Neural progenitor cell (in vitro differentiated cells): ENCODE measurements at regions not wholly inside any gene's neighbourhood (a gene's known extent, or its start where the extent isn't known, plus 50 kb on each side); places are given as distances from the start of the nearest gene placed in this dataset.

ENCODE experiments used
- DNase-seq: peaks from one replicate; pipeline ENCODE4 v3.0.0-alpha.2; 2016; ENCODE audit warnings: low spot score
- H2AFZ ChIP-seq: fragments of 200-600 bp; sonication (generic); replicated peaks from 2 replicates; pipeline ENCODE4 v1.6.1; 2016; ENCODE audit warnings: antibody characterized with exemption
- H3F3A ChIP-seq: fragments of 200-600 bp; sonication (generic); 2 replicates; pipeline ENCODE4 v1.6.1; 2016; ENCODE audit warnings: antibody characterized with exemption, low read depth
- H3K27ac ChIP-seq: fragments of 200-600 bp; sonication (generic); 2 replicates; pipeline ENCODE4 v1.5.1; 2016; ENCODE audit warnings: mild to moderate bottlenecking
- H3K27me3 ChIP-seq: fragments of 200-600 bp; sonication (generic); 2 replicates; pipeline ENCODE4 v1.6.1; 2016; ENCODE audit warnings: mild to moderate bottlenecking, moderate library complexity
- H3K36me3 ChIP-seq: fragments of 200-600 bp; sonication (generic); 2 replicates; pipeline ENCODE4 v1.5.1; 2016
- H3K4me1 ChIP-seq: fragments of 200-600 bp; sonication (generic); 2 replicates; pipeline ENCODE4 v1.6.1; 2016; ENCODE audit warnings: mixed run types
- H3K4me2 ChIP-seq: fragments of 200-600 bp; sonication (generic); 2 replicates; pipeline ENCODE4 v1.6.1; 2016
- H3K4me3 ChIP-seq: fragments of 200-600 bp; sonication (generic); 2 replicates; pipeline ENCODE4 v1.5.1; 2016
- H3K79me2 ChIP-seq: fragments of 200-600 bp; sonication (generic); 2 replicates; pipeline ENCODE4 v1.6.1; 2016; ENCODE audit warnings: low read depth
- H3K9ac ChIP-seq: fragments of 200-600 bp; sonication (generic); 2 replicates; pipeline ENCODE4 v1.6.1; 2016
- H3K9me3 ChIP-seq: fragments of 200-600 bp; sonication (generic); 2 replicates; pipeline ENCODE4 v1.5.1; 2016; ENCODE audit warnings: low read depth
- H4K20me1 ChIP-seq: fragments of 200-600 bp; sonication (generic); 2 replicates; pipeline ENCODE4 v1.6.1; 2016; ENCODE audit warnings: low read depth
- H3K27ac Mint-ChIP-seq: 3 replicates; pipeline ENCODE4 v1.8.0; 2021; ENCODE audit warnings: mixed read lengths
- H3K27me3 Mint-ChIP-seq: 2 replicates; pipeline ENCODE4 v1.8.0; 2022; ENCODE audit warnings: low read depth, mild to moderate bottlenecking, inconsistent platforms, moderate library complexity, mixed read lengths; ENCODE audit not compliant: insufficient read depth
- H3K36me3 Mint-ChIP-seq: 3 replicates; pipeline ENCODE4 v1.8.0; 2021; ENCODE audit warnings: mixed read lengths
- H3K4me1 Mint-ChIP-seq: 3 replicates; pipeline ENCODE4 v1.8.0; 2021; ENCODE audit warnings: mixed read lengths
- H3K4me3 Mint-ChIP-seq: 3 replicates; pipeline ENCODE4 v1.8.0; 2021; ENCODE audit warnings: mild to moderate bottlenecking, moderate library complexity, mixed read lengths
- H3K9me3 Mint-ChIP-seq: 3 replicates; pipeline ENCODE4 v1.8.0; 2020; ENCODE audit warnings: mixed read lengths
- CTCF ChIP-seq: fragments of 200-600 bp; sonication (generic); IDR thresholded peaks from 2 replicates; pipeline ENCODE4 v1.5.1; 2017; ENCODE audit warnings: antibody characterized with exemption, mild to moderate bottlenecking
- EZH2 ChIP-seq: fragments of 200-600 bp; sonication (generic); IDR thresholded peaks from 2 replicates; pipeline ENCODE4 v1.6.1; 2017; ENCODE audit warnings: antibody characterized with exemption, mild to moderate bottlenecking, moderate library complexity
- EZH2phosphoT487 ChIP-seq: fragments of 200-600 bp; sonication (generic); IDR thresholded peaks from 2 replicates; pipeline ENCODE4 v1.6.1; 2017; ENCODE audit warnings: antibody characterized with exemption

GRCh38 chr3:96182756-96183155 lies 631.6 kb upstream of the EPHA6 start:
- Histone ChIP-seq H3K27me3 (no peaks in the 10 kb centered on the region), H3K9me3 (no peaks in the 10 kb centered on the region), H3F3A (no peaks in the 10 kb centered on the region), H3K9ac (no peak overlapping the region), H2AFZ (no peak overlapping the region), H3K27ac (no peak overlapping the region), H4K20me1 (no peaks in the 10 kb centered on the region), H3K4me2 (no peak overlapping the region), H3K36me3 (no peaks in the 10 kb centered on the region), H3K4me1 (no peaks in the 10 kb centered on the region), H3K4me3 (no peak overlapping the region), H3K79me2 (no peaks in the 10 kb centered on the region)
- H3K4me1 Mint-ChIP-seq, result no peaks in the 10 kb centered on the region
- H3K36me3 Mint-ChIP-seq, result no peaks in the 10 kb centered on the region
- H3K27ac Mint-ChIP-seq, result no peak overlapping the region
- no peaks in the 10 kb centered on the region for H3K27me3 Mint-ChIP-seq
- H3K9me3 Mint-ChIP-seq, result no peaks in the 10 kb centered on the region
- DNase-seq, result no peak
- TF ChIP-seq CTCF (no peak), EZH2 (no peak), EZH2phosphoT487 (no peak)
- H3K4me3 Mint-ChIP-seq, result no peak overlapping the region

- DNase-seq, result no peak
- H4K20me1 ChIP-seq, result no peaks in the 10 kb centered on the region
- no peaks in the 10 kb centered on the region for H3F3A ChIP-seq
- H3K4me1 ChIP-seq, result no peaks in the 10 kb centered on the region
- no peak overlapping the region for H3K9ac ChIP-seq
- Mint-ChIP-seq H3K36me3 (no peaks in the 10 kb centered on the region), H3K9me3 (no peaks in the 10 kb centered on the region), H3K27me3 (no peaks in the 10 kb centered on the region), H3K27ac (no peak overlapping the region), H3K4me3 (no peak overlapping the region), H3K4me1 (no peaks in the 10 kb centered on the region)
- H2AFZ ChIP-seq, result no peak overlapping the region
- H3K9me3 ChIP-seq, result no peaks in the 10 kb centered on the region
- H3K79me2 ChIP-seq, result no peaks in the 10 kb centered on the region
- no peak overlapping the region for H3K4me3 ChIP-seq
- no peak for TF ChIP-seq CTCF
- no peak for TF ChIP-seq EZH2
- no peak for TF ChIP-seq EZH2phosphoT487
- no peaks in the 10 kb centered on the region for H3K36me3 ChIP-seq
- no peak overlapping the region for H3K4me2 ChIP-seq
- H3K27ac ChIP-seq, result no peak overlapping the region
- H3K27me3 ChIP-seq, result no peaks in the 10 kb centered on the region
Observed at GRCh38 chr3:96183871-96184270, 630.5 kb upstream of the EPHA6 start.

- H3K27me3 ChIP-seq, result no peaks in the 10 kb centered on the region
- no peaks in the 10 kb centered on the region for H3K36me3 Mint-ChIP-seq
- H3K4me2 ChIP-seq, result no peak overlapping the region
- H3K36me3 ChIP-seq, result no peaks in the 10 kb centered on the region
- H3K4me3 ChIP-seq, result no peak overlapping the region
- H3K27ac Mint-ChIP-seq, result no peak overlapping the region
- no peak for DNase-seq
- no peak overlapping the region for H3K9ac ChIP-seq
- H3K4me1 ChIP-seq, result no peaks in the 10 kb centered on the region
- H3K4me1 Mint-ChIP-seq, result no peaks in the 10 kb centered on the region
- no peaks in the 10 kb centered on the region for H3K9me3 Mint-ChIP-seq
- no peaks in the 10 kb centered on the region for H3F3A ChIP-seq
- H3K79me2 ChIP-seq, result no peaks in the 10 kb centered on the region
- no peaks in the 10 kb centered on the region for H3K27me3 Mint-ChIP-seq
- no peaks in the 10 kb centered on the region for H4K20me1 ChIP-seq
- H3K27ac ChIP-seq, result no peak overlapping the region
- no peak overlapping the region for H3K4me3 Mint-ChIP-seq
- no peaks in the 10 kb centered on the region for H3K9me3 ChIP-seq
- no peak overlapping the region for H2AFZ ChIP-seq
- TF ChIP-seq EZH2, result no peak
- TF ChIP-seq CTCF, result no peak
- TF ChIP-seq EZH2phosphoT487, result no peak
Observed at GRCh38 chr3:96190024-96190616, 624.3 kb upstream of the EPHA6 start.
